Psoas muscle (tissue), 7 donors: ENCODE measurements at regions not wholly inside any gene's neighbourhood (a gene's known extent, or its start where the extent isn't known, plus 50 kb on each side); places are given as distances from the start of the nearest gene placed in this dataset.
"Not testable (repeated sequence)": the region's sequence is repeated elsewhere in the genome, so short reads cannot be mapped to it uniquely, and the experiment has no call there.

Experiments
- ATAC-seq, 4 donors: fragments of 200-7000 bp; cut with Tn5 transposase; one replicate each; pipeline ENCODE4 v1.9.1; 2020; ENCODE audit warnings: moderate library complexity in 3 of 4, mild to moderate bottlenecking in 2 of 4
- DNase-seq, 2 donors: peaks; one replicate each; pipeline ENCODE4 v3.0.0-alpha.2; 2020
- H3K27ac ChIP-seq: fragments of 200-600 bp; one replicate; pipeline ENCODE4 v1.8.0; 2022
- H3K27me3 ChIP-seq, 3 donors: fragments of 200-600 bp in 1 of 3; one replicate each; pipeline versions ENCODE4 v1.6.1 to v1.8.0; 2013 to 2022; ENCODE audit warnings: low read length in 2 of 3, mild to moderate bottlenecking in 2 of 3, moderate library complexity in 1 of 3; ENCODE audit not compliant: insufficient read depth in 3 of 3
- H3K36me3 ChIP-seq, 2 donors: fragments of 200-600 bp in 1 of 2; one replicate each; pipeline versions ENCODE4 v1.6.1 to v1.8.0; 2013 to 2022; ENCODE audit warnings: low read depth in 1 of 2, mild to moderate bottlenecking in 1 of 2, moderate library complexity in 1 of 2; ENCODE audit not compliant: insufficient read depth in 1 of 2
- H3K4me1 ChIP-seq: fragments of 200-600 bp; one replicate; pipeline ENCODE4 v1.8.0; 2022
- H3K4me3 ChIP-seq: fragments of 200-600 bp; one replicate; pipeline ENCODE4 v1.8.0; 2022; ENCODE audit warnings: mild to moderate bottlenecking
- H3K9me3 ChIP-seq: fragments of 200-600 bp; one replicate; pipeline ENCODE4 v1.8.0; 2022
- CTCF ChIP-seq: fragments of 200-600 bp; IDR thresholded peaks from one replicate; pipeline ENCODE4 v1.8.0; 2022; ENCODE audit warnings: antibody characterized with exemption
- WGBS, 3 donors: extraction: QIAGEN DNeasy Blood & Tissue Kit; methylation state at CpG; one replicate each; pipeline versions ENCODE4 v1.1.6 to v1.1.7; 2013; 5-methylcytosine and 5-hydroxymethylcytosine counted together
- intact Hi-C, 2 donors: fragments of 100-400 bp; cut with DNase I; formaldehyde crosslinking; loops; one replicate each; pipeline versions ENCODE4 v1.11.0 to v1.14.2; 2022
- donor health status: healthy with polysubstance abuse.
- donor health status: DM: no; HTN: no; CAD: no; lungs with moderate emphysema.
- donor health status: Bipolar disorder and iron deficiency.
- donor health status: healthy.
- donor health status: DM: yes; HTN: yes; CAD: no.
- donor health status: DM: no; HTN: no; CAD: no.
- donor health status: DM: yes; HTN: yes; CAD: no.

- H3K9me3 ChIP-seq = no peaks in the 10 kb centered on the region
- ATAC-seq (no peak), DNase-seq (no peak)
- no peak overlapping the region for H3K27ac ChIP-seq
- H3K27me3 ChIP-seq = peaks cover 0 to 1% (median 0%) of the 10 kb centered on the region in 3 donors
- no peak for TF ChIP-seq CTCF
- intact Hi-C loops = loop anchor here in 1 of 2 donors (2.0 to 10.0 kb wide), 2 partner anchors 190 to 436 kb away; partner anchors contain the start of gene AKR1C3
- 55 to 61% (median 58%) methylated on average over 9 of the region's 9 CpGs for WGBS, 3 donors
- no peak overlapping the region for H3K4me3 ChIP-seq
- no peaks in the 10 kb centered on the region for H3K36me3 ChIP-seq
- H3K4me1 ChIP-seq = peaks cover 4% of the 10 kb centered on the region
Measured at GRCh38 chr10:5285186-5285585, 79.6 kb upstream of the UCN3 start.

- H3K36me3 ChIP-seq = no peaks in the 10 kb centered on the region
- H3K4me1 ChIP-seq = peaks cover 8% of the 10 kb centered on the region
- H3K27ac ChIP-seq = no peak overlapping the region
- no peak for TF ChIP-seq CTCF
- H3K27me3 ChIP-seq = peaks cover 0 to 1% (median 0%) of the 10 kb centered on the region in 3 donors
- no peak for ATAC-seq
- no peak for DNase-seq
- WGBS, 3 donors = 77 to 79% (median 79%) methylated on average over 4 of the region's 4 CpGs
- H3K4me3 ChIP-seq = no peak overlapping the region
- intact Hi-C loops = loop anchor here in 1 of 2 donors (10.0 kb wide), 1 partner anchor 194 kb away; the partner anchor contains the start of gene AKR1C3
- no peaks in the 10 kb centered on the region for H3K9me3 ChIP-seq
Measured at GRCh38 chr10:5288359-5288758, 76.4 kb upstream of the UCN3 start.

- H3K4me1 ChIP-seq, ATAC-seq, H3K27me3 ChIP-seq, H3K27ac ChIP-seq, H3K4me3 ChIP-seq, H3K9me3 ChIP-seq, DNase-seq, H3K36me3 ChIP-seq: not testable (repeated sequence)
- intact Hi-C loops = loop anchor here in 1 of 2 donors (10.0 kb wide), 1 partner anchor 194 kb away; the partner anchor contains the start of gene AKR1C3
- 87 to 93% (median 89%) methylated on average over 1 of the region's 1 CpG for WGBS, 3 donors
Measured at GRCh38 chr10:5289228-5289627, 75.5 kb upstream of the UCN3 start.

GRCh38 chr10:5291501-5292195 lies 73.1 kb upstream of the UCN3 start:
- peak overlapping the region; percentile 66 for H3K27ac ChIP-seq
- WGBS, 3 donors = 45 to 52% (median 46%) methylated on average over 13 of the region's 13 CpGs
- TF ChIP-seq CTCF = no peak
- peak overlapping the region; percentile 25 for H3K4me3 ChIP-seq
- no peaks in the 10 kb centered on the region for H3K36me3 ChIP-seq
- DNase-seq (peak; percentile 68 to 76), ATAC-seq (peak; percentile 85 to 90 (median 88))
- H3K27me3 ChIP-seq = no peaks in the 10 kb centered on the region
- intact Hi-C loops = no loop called here
- no peaks in the 10 kb centered on the region for H3K9me3 ChIP-seq
- peaks cover 8% of the 10 kb centered on the region for H3K4me1 ChIP-seq

- 69 to 75% (median 69%) methylated on average over 7 of the region's 7 CpGs for WGBS, 3 donors
- peak overlapping the region; percentile 25 for H3K4me3 ChIP-seq
- peaks cover 8% of the 10 kb centered on the region for H3K4me1 ChIP-seq
- no peaks in the 10 kb centered on the region for H3K9me3 ChIP-seq
- DNase-seq = no peak
- no peak for TF ChIP-seq CTCF
- no peaks in the 10 kb centered on the region for H3K27me3 ChIP-seq
- intact Hi-C loops = no loop called here
- peak overlapping the region; percentile 66 for H3K27ac ChIP-seq
- ATAC-seq = peak in 1 of 4 donors; percentile 35
- no peaks in the 10 kb centered on the region for H3K36me3 ChIP-seq
Measured at GRCh38 chr10:5292196-5292735, 72.5 kb upstream of the UCN3 start.

GRCh38 chr10:5292970-5293369 lies 71.8 kb upstream of the UCN3 start:
- H3K4me3 ChIP-seq, H3K4me1 ChIP-seq, DNase-seq, H3K27me3 ChIP-seq, intact Hi-C loops, ATAC-seq, H3K9me3 ChIP-seq, H3K36me3 ChIP-seq, H3K27ac ChIP-seq: not testable (repeated sequence)
- WGBS, 3 donors = 93 to 97% (median 97%) methylated on average over 2 of the region's 2 CpGs
